H1 (cell line): ENCODE measurements at regions not wholly inside any gene's neighbourhood (a gene's known extent, or its start where the extent isn't known, plus 50 kb on each side); places are given as distances from the start of the nearest gene placed in this dataset.

Experiments used
- ATF2 ChIP-seq: IDR thresholded peaks from 2 replicates; pipeline ENCODE4 v1.6.1; 2012; ENCODE audit warnings: low read length, inconsistent platforms
- TF ChIP-seq, protein P1 (sequence below): IDR thresholded peaks from 2 replicates; pipeline ENCODE4 v1.6.1; 2011; ENCODE audit warnings: low read depth, mild to moderate bottlenecking, low read length; ENCODE audit not compliant: insufficient read depth

GRCh38 chr12:46936042-46936441 lies 110.2 kb upstream of the SLC38A4 start (continued):
- no peak for TF ChIP-seq ATF2
- TF ChIP-seq, protein P1, sequence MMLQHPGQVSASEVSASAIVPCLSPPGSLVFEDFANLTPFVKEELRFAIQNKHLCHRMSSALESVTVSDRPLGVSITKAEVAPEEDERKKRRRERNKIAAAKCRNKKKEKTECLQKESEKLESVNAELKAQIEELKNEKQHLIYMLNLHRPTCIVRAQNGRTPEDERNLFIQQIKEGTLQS: no peak
